ENCODE measurements at regions not wholly inside any gene's neighbourhood (a gene's known extent, or its start where the extent isn't known, plus 50 kb on each side); places are given as distances from the start of the nearest gene placed in this dataset.

DNA sequence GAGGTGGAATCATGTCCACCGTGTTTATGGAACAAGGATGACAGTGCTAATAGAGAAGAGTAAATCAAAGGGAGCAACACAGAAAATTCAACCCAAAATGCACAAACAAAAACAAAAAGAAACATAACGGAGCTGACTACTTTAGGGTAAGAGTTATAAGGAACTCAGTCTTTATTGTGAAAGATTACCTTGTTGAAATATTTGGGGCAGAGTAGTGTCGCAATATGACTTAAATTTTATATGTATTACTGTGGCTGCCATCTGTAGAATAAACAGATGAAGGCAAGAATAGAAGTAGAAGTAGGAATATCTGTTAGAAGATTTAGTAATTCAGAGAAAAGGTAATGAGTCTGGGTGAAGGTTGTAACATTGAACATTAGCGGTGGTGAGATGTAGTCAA lies 913.9 kb downstream of the BRINP3 start:
- TF ChIP-seq POLR2AphosphoS5 (IDR thresholded peaks at IDR 0.05) (no peak), EP300 (IDR thresholded peaks at IDR 0.05) (no peak), POLR2A (IDR thresholded peaks at IDR 0.05) (no peak)
- TF ChIP-seq, protein P1, sequence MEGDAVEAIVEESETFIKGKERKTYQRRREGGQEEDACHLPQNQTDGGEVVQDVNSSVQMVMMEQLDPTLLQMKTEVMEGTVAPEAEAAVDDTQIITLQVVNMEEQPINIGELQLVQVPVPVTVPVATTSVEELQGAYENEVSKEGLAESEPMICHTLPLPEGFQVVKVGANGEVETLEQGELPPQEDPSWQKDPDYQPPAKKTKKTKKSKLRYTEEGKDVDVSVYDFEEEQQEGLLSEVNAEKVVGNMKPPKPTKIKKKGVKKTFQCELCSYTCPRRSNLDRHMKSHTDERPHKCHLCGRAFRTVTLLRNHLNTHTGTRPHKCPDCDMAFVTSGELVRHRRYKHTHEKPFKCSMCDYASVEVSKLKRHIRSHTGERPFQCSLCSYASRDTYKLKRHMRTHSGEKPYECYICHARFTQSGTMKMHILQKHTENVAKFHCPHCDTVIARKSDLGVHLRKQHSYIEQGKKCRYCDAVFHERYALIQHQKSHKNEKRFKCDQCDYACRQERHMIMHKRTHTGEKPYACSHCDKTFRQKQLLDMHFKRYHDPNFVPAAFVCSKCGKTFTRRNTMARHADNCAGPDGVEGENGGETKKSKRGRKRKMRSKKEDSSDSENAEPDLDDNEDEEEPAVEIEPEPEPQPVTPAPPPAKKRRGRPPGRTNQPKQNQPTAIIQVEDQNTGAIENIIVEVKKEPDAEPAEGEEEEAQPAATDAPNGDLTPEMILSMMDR (IDR thresholded peaks at IDR 0.05): no peak
- H3K36me3 ChIP-seq: no peaks in the 10 kb centered on the region
- no peaks in the 10 kb centered on the region for H3K27me3 ChIP-seq
- H3K4me1 ChIP-seq: no peaks in the 10 kb centered on the region
- DNase-seq: no peak
- H3K9me3 ChIP-seq: no peaks in the 10 kb centered on the region
- H3K4me3 ChIP-seq: no peak overlapping the region
- H3K27ac ChIP-seq: no peak overlapping the region
- 83 to 89% methylated on average over 4 of the region's 4 CpGs for WGBS, 2 donors
- intact Hi-C loops (cut with DNase I): no loop called here

DNA sequence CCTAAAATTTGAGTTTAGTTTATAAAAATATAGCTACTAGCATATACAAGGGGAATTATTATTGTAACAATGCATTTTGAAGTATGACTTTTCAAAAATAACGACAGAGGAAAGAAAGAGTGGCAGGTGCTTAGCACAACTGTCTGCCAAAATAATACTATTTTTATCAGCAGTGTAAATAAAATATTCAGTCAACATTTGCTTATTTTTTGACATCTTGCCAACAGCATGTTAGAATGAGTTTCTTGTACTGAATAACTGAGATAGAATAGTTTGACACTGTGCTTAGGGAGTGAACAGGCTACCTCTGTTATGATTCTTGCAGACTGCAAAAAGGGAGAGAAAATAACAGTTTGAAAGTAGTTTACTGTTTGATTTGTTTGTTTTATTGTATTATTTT lies 909.8 kb downstream of the BRINP3 start:
- Histone ChIP-seq H3K9me3 (no peaks in the 10 kb centered on the region), H3K36me3 (no peaks in the 10 kb centered on the region), H3K27me3 (no peaks in the 10 kb centered on the region), H3K27ac (no peak overlapping the region), H3K4me3 (no peak overlapping the region), H3K4me1 (no peaks in the 10 kb centered on the region)
- 27 to 54% methylated on average over 1 of the region's 1 CpG for WGBS, 2 donors
- no peak for DNase-seq
- TF ChIP-seq, protein P1 (IDR thresholded peaks at IDR 0.05): no peak
- TF ChIP-seq EP300 (IDR thresholded peaks at IDR 0.05): no peak
- no peak for TF ChIP-seq POLR2A (IDR thresholded peaks at IDR 0.05)
- no peak for TF ChIP-seq POLR2AphosphoS5 (IDR thresholded peaks at IDR 0.05)
- intact Hi-C loops (cut with DNase I): no loop called here

DNA sequence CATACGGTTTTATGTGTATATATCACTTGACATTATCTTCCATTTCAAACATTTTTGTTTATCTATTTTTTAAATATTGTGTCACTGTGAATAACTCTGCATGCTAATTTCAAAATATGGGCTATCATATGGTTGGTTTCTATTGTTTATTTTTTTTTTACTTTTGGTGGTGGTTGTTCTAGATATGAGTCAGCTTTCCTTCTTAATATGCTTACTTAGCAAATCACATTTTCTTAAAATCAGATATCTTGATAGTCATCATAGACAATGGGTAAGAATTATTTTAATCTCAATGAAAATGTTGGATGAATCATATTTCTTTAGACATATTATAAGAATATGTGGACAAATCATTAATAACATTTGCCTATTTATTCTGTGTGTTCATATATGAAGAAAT lies 881.5 kb downstream of the BRINP3 start:
- no peaks in the 10 kb centered on the region for H3K9me3 ChIP-seq
- H3K36me3 ChIP-seq: no peaks in the 10 kb centered on the region
- H3K27me3 ChIP-seq: no peaks in the 10 kb centered on the region
- H3K4me3 ChIP-seq: no peak overlapping the region
- no peak for DNase-seq
- no peak overlapping the region for H3K27ac ChIP-seq
- TF ChIP-seq, protein P1 (IDR thresholded peaks at IDR 0.05): no peak
- TF ChIP-seq POLR2AphosphoS5 (IDR thresholded peaks at IDR 0.05) (no peak), POLR2A (IDR thresholded peaks at IDR 0.05) (no peak), EP300 (IDR thresholded peaks at IDR 0.05) (no peak)
- H3K4me1 ChIP-seq: no peaks in the 10 kb centered on the region
- intact Hi-C loops (cut with DNase I): no loop called here
- 60 to 72% methylated on average over 1 of the region's 1 CpG for WGBS, 2 donors

DNA sequence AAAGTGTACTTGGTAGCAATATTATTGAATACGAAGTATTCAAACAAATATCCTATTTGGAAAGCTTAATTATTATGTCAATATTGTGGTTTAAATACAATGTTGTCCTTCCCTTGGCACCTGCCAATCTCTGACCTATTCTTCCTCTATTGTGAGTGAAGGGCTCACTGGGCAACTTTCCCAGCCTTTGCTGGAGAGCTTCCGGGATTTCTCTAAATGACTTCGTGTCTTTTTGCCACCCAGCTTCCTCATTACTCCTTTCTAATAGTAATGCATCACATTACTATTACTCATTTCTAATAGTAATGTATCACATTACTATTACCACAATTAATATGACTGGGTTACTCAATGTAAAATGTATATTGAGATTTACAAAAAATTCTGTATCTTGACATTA lies 880.6 kb downstream of the BRINP3 start:
- Histone ChIP-seq H3K36me3 (no peaks in the 10 kb centered on the region), H3K4me3 (no peak overlapping the region), H3K27ac (no peak overlapping the region), H3K27me3 (no peaks in the 10 kb centered on the region), H3K9me3 (no peaks in the 10 kb centered on the region), H3K4me1 (no peaks in the 10 kb centered on the region)
- DNase-seq: no peak
- 12 to 59% methylated on average over 3 of the region's 3 CpGs for WGBS, 2 donors
- TF ChIP-seq POLR2AphosphoS5 (IDR thresholded peaks at IDR 0.05): no peak
- TF ChIP-seq POLR2A (IDR thresholded peaks at IDR 0.05): no peak
- TF ChIP-seq EP300 (IDR thresholded peaks at IDR 0.05): no peak
- TF ChIP-seq, protein P1 (IDR thresholded peaks at IDR 0.05): no peak
- intact Hi-C loops (cut with DNase I): no loop called here

DNA sequence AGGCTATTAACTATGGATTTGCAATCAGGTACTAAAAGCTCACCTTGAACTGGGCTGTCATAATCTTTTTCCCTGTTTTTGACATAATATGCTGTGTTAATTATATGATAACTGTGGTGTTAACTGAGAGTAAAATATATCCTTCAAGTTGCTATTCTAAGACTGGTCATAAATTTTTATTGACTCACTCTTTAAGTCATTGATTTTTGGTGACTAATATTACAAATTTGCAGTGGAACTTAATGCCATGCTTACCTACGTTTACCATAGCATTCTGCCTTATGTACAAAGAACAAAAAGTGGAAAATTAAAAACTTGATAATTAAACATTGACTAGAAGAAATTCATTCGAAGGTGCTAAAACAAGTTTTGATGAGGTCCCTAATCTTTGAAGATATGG lies 872.4 kb downstream of the BRINP3 start:
- no peaks in the 10 kb centered on the region for H3K36me3 ChIP-seq
- no peaks in the 10 kb centered on the region for H3K4me1 ChIP-seq
- H3K27me3 ChIP-seq: no peaks in the 10 kb centered on the region
- H3K9me3 ChIP-seq: no peaks in the 10 kb centered on the region
- intact Hi-C loops (cut with DNase I): no loop called here
- no peak overlapping the region for H3K27ac ChIP-seq
- no peak for DNase-seq
- 49 to 74% methylated on average over 2 of the region's 2 CpGs for WGBS, 2 donors
- TF ChIP-seq, protein P1 (IDR thresholded peaks at IDR 0.05): no peak
- no peak for TF ChIP-seq POLR2AphosphoS5 (IDR thresholded peaks at IDR 0.05)
- TF ChIP-seq EP300 (IDR thresholded peaks at IDR 0.05): no peak
- no peak for TF ChIP-seq POLR2A (IDR thresholded peaks at IDR 0.05)
- H3K4me3 ChIP-seq: no peak overlapping the region

Measured in sigmoid colon (tissue), 6 donors.